SK-N-SH (cell line): ENCODE measurements at regions not wholly inside any gene's neighbourhood (a gene's known extent, or its start where the extent isn't known, plus 50 kb on each side); places are given as distances from the start of the nearest gene placed in this dataset.
A peak's percentile ranks its signal among the peaks of the same experiment; 100 is the strongest.

Experiments used
- CTCF ChIA-PET: fragments of 300-600, 350-600 bp; formaldehyde crosslinking; extraction: SDS; loops from one replicate; lab custom pipeline; 2021; lab: Yijun Ruan, JAX
- POLR2A ChIA-PET: fragments of 350-600 bp; sonication (Branson Sonifier 250); formaldehyde crosslinking; extraction: SDS; loops from one replicate; lab custom pipeline; 2020; ENCODE audit warnings: antibody characterized with exemption, inconsistent platforms; lab: Yijun Ruan, JAX
- DNase-seq: peaks from one replicate; pipeline ENCODE4 v3.0.0; 2012
- H2AFZ ChIP-seq: fragments of 200-600 bp; sonication (generic); 2 replicates; pipeline ENCODE4 v1.8.1; 2016; ENCODE audit warnings: antibody characterized with exemption, mild to moderate bottlenecking, low read depth
- H3F3A ChIP-seq: fragments of 200-600 bp; sonication (generic); replicated peaks from 2 replicates; pipeline ENCODE3; 2016; ENCODE audit warnings: antibody characterized with exemption, mild to moderate bottlenecking; ENCODE audit not compliant: insufficient read depth
- H3K27ac ChIP-seq, 2 experiments: fragments of 200-500 bp in 1 of 2; fragments of 200-600 bp in 1 of 2; sonication (Bioruptor generic) in 1 of 2; sonication (generic), shearing (Covaris generic) in 1 of 2; 2 replicates each; pipeline versions ENCODE4 v1.5.1 to v1.6.1; 2014 to 2016; ENCODE audit warnings: low read depth in 2 of 2, inconsistent platforms in 1 of 2, low read length in 1 of 2, mild to moderate bottlenecking in 1 of 2, mixed read lengths in 1 of 2
- H3K27me3 ChIP-seq: fragments of 200-600 bp; sonication (generic), shearing (Covaris generic); 2 replicates; pipeline ENCODE4 v1.6.1; 2016; ENCODE audit warnings: mixed run types; ENCODE audit not compliant: insufficient read depth
- H3K36me3 ChIP-seq, 2 experiments: fragments of 200-500 bp in 1 of 2; fragments of 200-600 bp in 1 of 2; sonication (Bioruptor generic) in 1 of 2; sonication (generic) in 1 of 2; replicated peaks in 1 of 2; 2 replicates each; pipeline versions ENCODE3 to v1.5.1; 2014 to 2016; ENCODE audit warnings: low read length in 1 of 2, mild to moderate bottlenecking in 1 of 2; ENCODE audit not compliant: insufficient read depth in 2 of 2, control insufficient read depth in 1 of 2
- H3K4me1 ChIP-seq, 2 experiments: fragments of 200-500 bp in 1 of 2; fragments of 200-600 bp in 1 of 2; sonication (Bioruptor generic) in 1 of 2; sonication (generic), shearing (Covaris generic) in 1 of 2; 2 replicates each; pipeline versions ENCODE4 v1.5.1 to v1.6.1; 2014 to 2016; ENCODE audit warnings: low read depth in 1 of 2, low read length in 1 of 2, mixed run types in 1 of 2; ENCODE audit not compliant: insufficient read depth in 2 of 2, control insufficient read depth in 1 of 2
- H3K4me2 ChIP-seq: fragments of 200-600 bp; sonication (generic), shearing (Covaris generic); 2 replicates; pipeline ENCODE4 v1.6.1; 2017; ENCODE audit warnings: mixed run types
- H3K4me3 ChIP-seq, 2 experiments: fragments of 200-500 bp in 1 of 2; fragments of 200-600 bp in 1 of 2; sonication (Bioruptor generic) in 1 of 2; sonication (generic), shearing (Covaris generic) in 1 of 2; 2 replicates each; pipeline versions ENCODE4 v1.5.1 to v1.8.1; 2014 to 2016; ENCODE audit warnings: low read depth in 2 of 2, inconsistent platforms in 1 of 2, low read length in 1 of 2, mild to moderate bottlenecking in 1 of 2, mixed read lengths in 1 of 2, moderate library complexity in 1 of 2
- H3K79me2 ChIP-seq: fragments of 200-600 bp; sonication (generic); 2 replicates; pipeline ENCODE4 v1.8.1; 2017; ENCODE audit warnings: mild to moderate bottlenecking; ENCODE audit not compliant: insufficient read depth
- H3K9ac ChIP-seq: fragments of 200-600 bp; sonication (generic); 2 replicates; pipeline ENCODE4 v1.6.1; 2017; ENCODE audit warnings: mixed run types
- H3K9me2 ChIP-seq: fragments of 200-600 bp; sonication (generic); 2 replicates; pipeline ENCODE4 v1.6.1; 2017; ENCODE audit warnings: mixed run types
- H3K9me3 ChIP-seq: fragments of 200-600 bp; sonication (generic); 2 replicates; pipeline ENCODE4 v1.6.1; 2017; ENCODE audit warnings: mixed run types, mild to moderate bottlenecking, moderate library complexity
- H4K20me1 ChIP-seq: fragments of 200-600 bp; sonication (generic); 2 replicates; pipeline ENCODE4 v1.6.1; 2017; ENCODE audit warnings: mild to moderate bottlenecking, mixed run types; ENCODE audit not compliant: insufficient read depth
- CHD2 ChIP-seq: fragments of 150-350 bp; IDR thresholded peaks from 2 replicates; pipeline ENCODE4 v1.6.1; 2018; ENCODE audit warnings: low read length; ENCODE audit not compliant: partially characterized antibody
- CTCF ChIP-seq: fragments of 200-600 bp; sonication (generic); IDR thresholded peaks from 2 replicates; pipeline ENCODE4 v1.6.1; 2017; ENCODE audit warnings: antibody characterized with exemption, mild to moderate bottlenecking, moderate library complexity
- ELF1 ChIP-seq: IDR thresholded peaks from 2 replicates; pipeline ENCODE4 v1.4.0; 2012
- EP300 ChIP-seq, 2 experiments: IDR thresholded peaks; 2 replicates each; pipeline versions ENCODE4 v1.4.0 to v1.6.1; 2012; ENCODE audit warnings: borderline replicate concordance in 1 of 2, low read depth in 1 of 2, low read length in 1 of 2
- FOSL2 ChIP-seq: IDR thresholded peaks from 2 replicates; pipeline ENCODE4 v1.4.0; 2012; ENCODE audit warnings: low read depth, mild to moderate bottlenecking, moderate library complexity, borderline replicate concordance
- FOXJ3 ChIP-seq: sonication (generic); formaldehyde crosslinking; IDR thresholded peaks from 2 replicates; pipeline ENCODE4 v1.5.1; 2020; ENCODE audit warnings: mild to moderate bottlenecking, missing genetic modification reagents
- GABPA ChIP-seq: IDR thresholded peaks from 2 replicates; pipeline ENCODE4 v1.4.0; 2012; ENCODE audit warnings: low read depth, mild to moderate bottlenecking
- GATA2 ChIP-seq: sonication (generic); formaldehyde crosslinking; IDR thresholded peaks from 2 replicates; pipeline ENCODE4 v1.5.0; 2020; ENCODE audit warnings: mild to moderate bottlenecking, missing genetic modification reagents
- JUND ChIP-seq: IDR thresholded peaks from 2 replicates; pipeline ENCODE4 v1.4.0; 2012
- MXI1 ChIP-seq: IDR thresholded peaks from 2 replicates; pipeline ENCODE4 v1.6.1; 2012; ENCODE audit warnings: mild to moderate bottlenecking, low read depth, low read length, improper control_type of control experiment
- NFIC ChIP-seq: IDR thresholded peaks from 2 replicates; pipeline ENCODE4 v1.4.0; 2012; ENCODE audit warnings: borderline replicate concordance
- NRF1 ChIP-seq: IDR thresholded peaks from 2 replicates; pipeline ENCODE4 v1.6.1; 2012; ENCODE audit warnings: low read depth, mild to moderate bottlenecking, low read length
- POLR2AphosphoS5 ChIP-seq: IDR thresholded peaks from 2 replicates; pipeline ENCODE4 v1.6.1; 2012; ENCODE audit warnings: low read depth, low read length
- RCOR1 ChIP-seq: fragments of 150-350 bp; IDR thresholded peaks from 2 replicates; pipeline ENCODE4 v1.6.1; 2017; ENCODE audit warnings: antibody characterized with exemption, low read length
- REST ChIP-seq: IDR thresholded peaks from 2 replicates; pipeline ENCODE4 v1.6.1; 2012; ENCODE audit warnings: mild to moderate bottlenecking, low read depth, low read length, moderate library complexity
- RXRA ChIP-seq: IDR thresholded peaks from 2 replicates; pipeline ENCODE4 v1.4.0; 2012; ENCODE audit warnings: low read depth, mild to moderate bottlenecking, borderline replicate concordance
- SIN3A ChIP-seq: IDR thresholded peaks from 2 replicates; pipeline ENCODE4 v1.6.1; 2012; ENCODE audit warnings: low read depth, mild to moderate bottlenecking, low read length, moderate library complexity, borderline replicate concordance
- USF2 ChIP-seq: fragments of 150-350 bp; IDR thresholded peaks from 2 replicates; pipeline ENCODE4 v1.6.1; 2017; ENCODE audit warnings: antibody characterized with exemption, low read length, low read depth, borderline replicate concordance
- YY1 ChIP-seq: IDR thresholded peaks from 2 replicates; pipeline ENCODE4 v1.4.0; 2012; ENCODE audit warnings: low read depth, mild to moderate bottlenecking
- ZBTB33 ChIP-seq: IDR thresholded peaks from 2 replicates; pipeline ENCODE4 v1.4.0; 2012; ENCODE audit warnings: low read depth, borderline replicate concordance
- WGBS: methylation state at CpG from one replicate; pipeline ENCODE4 v1.1.6; 2017; ENCODE audit warnings: low lambda C conversion rate; 5-methylcytosine and 5-hydroxymethylcytosine counted together

GRCh38 chr11:103622296-103622695 lies 414.1 kb upstream of the DDI1 start:
- ChIA-PET CTCF (interaction anchor here (0.9 to 1.0 kb wide), 2 partner anchors 11 to 366 kb away, joined by 3 read pairs; no protein-coding TSS in a partner anchor), POLR2A (no interaction called here)
- Histone ChIP-seq H3K4me1 (peaks cover 8 to 40% of the 10 kb centered on the region in 2 experiments; a peak in 3 of 4 replicates), H3K9ac (no peak overlapping the region), H3F3A (peaks cover 34% of the 10 kb centered on the region), H3K4me3 (no peak overlapping the region), H3K9me2 (no peaks in the 10 kb centered on the region), H3K4me2 (no peak overlapping the region), H3K27me3 (no peaks in the 10 kb centered on the region), H3K79me2 (no peaks in the 10 kb centered on the region), H3K9me3 (no peaks in the 10 kb centered on the region), H2AFZ (no peak overlapping the region), H3K36me3 (no peaks in the 10 kb centered on the region), H3K27ac (peak overlapping the region in 1 of 2 experiments; percentile 64; a peak in 2 of 4 replicates), H4K20me1 (no peaks in the 10 kb centered on the region)
- peak; percentile 16 for DNase-seq
- WGBS = 87% methylated on average over 2 of the region's 2 CpGs
- TF ChIP-seq RCOR1 (peak; percentile 93), EP300 (IDR thresholded peaks at IDR 0.05; ENCODE audit: borderline replicate concordance in 1 of 2, low read depth in 1 of 2, low read length in 1 of 2) (no peak; a peak in 1 of 4 replicates), ELF1 (no peak), CHD2 (peak; percentile 25), RXRA (no peak), YY1 (no peak), FOSL2 (no peak), NRF1 (no peak)

GRCh38 chr11:103623933-103624332 lies 412.5 kb upstream of the DDI1 start:
- H3K27ac ChIP-seq = peak overlapping the region in 1 of 2 experiments; percentile 88; a peak in 2 of 4 replicates
- POLR2A ChIA-PET = no interaction called here
- WGBS = 84% methylated on average over 1 of the region's 1 CpG

More at GRCh38 chr11:103623933-103624332, 412.5 kb upstream of the DDI1 start:
- H2AFZ ChIP-seq = no peak overlapping the region
- TF ChIP-seq RCOR1 (no peak), MXI1 (no peak), NFIC (no peak), GABPA (no peak), GATA2 (CRISPR knock-in tag) (no peak), ELF1 (no peak), REST (no peak), JUND (no peak), ZBTB33 (no peak), EP300 (IDR thresholded peaks at IDR 0.05; ENCODE audit: borderline replicate concordance in 1 of 2, low read depth in 1 of 2, low read length in 1 of 2) (no peak), FOXJ3 (CRISPR knock-in tag) (no peak), FOSL2 (no peak), NRF1 (no peak), POLR2AphosphoS5 (no peak), SIN3A (no peak), CTCF (no peak), USF2 (no peak)
- no peak overlapping the region for H3K4me3 ChIP-seq
- CTCF ChIA-PET = no interaction called here
- H3F3A ChIP-seq = peaks cover 28% of the 10 kb centered on the region
- DNase-seq = no peak
- no peak overlapping the region; the same call in 1 of the 2 replicates for H3K4me2 ChIP-seq
- H3K4me1 ChIP-seq = peaks cover 8 to 33% of the 10 kb centered on the region in 2 experiments; a peak in 3 of 4 replicates
- no peaks in the 10 kb centered on the region for H3K9me3 ChIP-seq
- H4K20me1 ChIP-seq = no peaks in the 10 kb centered on the region
- no peaks in the 10 kb centered on the region for H3K27me3 ChIP-seq
- 0 out of 2 replicates have a peak overlapping the region, but pooled peaks have one; percentile 57 for H3K9ac ChIP-seq
- no peaks in the 10 kb centered on the region for H3K9me2 ChIP-seq
- no peaks in the 10 kb centered on the region for H3K79me2 ChIP-seq
- no peaks in the 10 kb centered on the region for H3K36me3 ChIP-seq
